GM23338 (cell line): ENCODE measurements at regions not wholly inside any gene's neighbourhood (a gene's known extent, or its start where the extent isn't known, plus 50 kb on each side); places are given as distances from the start of the nearest gene placed in this dataset.

Experiments used
- CREB1 ChIP-seq: fragments of 250-450 bp; sonication (Bioruptor Pico); IDR thresholded peaks from 2 replicates; pipeline ENCODE4 v1.5.0; 2020; ENCODE audit warnings: low read depth, mild to moderate bottlenecking, moderate library complexity
- STAT1 ChIP-seq: IDR thresholded peaks from one replicate; pipeline ENCODE4 v1.6.1; 2016; ENCODE audit warnings: antibody characterized with exemption; ENCODE audit not compliant: unreplicated experiment
- TF ChIP-seq, protein P1 (sequence below), 2 experiments: fragments of 200-600 bp in 1 of 2; sonication (generic) in 1 of 2; conservative IDR thresholded peaks; 2 replicates each; pipeline versions ENCODE4 v1.5.1 to v1.6.1; 2016 to 2017; ENCODE audit warnings: antibody characterized with exemption in 2 of 2, low read depth in 2 of 2, mild to moderate bottlenecking in 2 of 2, moderate library complexity in 1 of 2

GRCh38 chr7:10799475-10799874 is 174.2 kb upstream of the PHF14 start:
- TF ChIP-seq, protein P1, sequence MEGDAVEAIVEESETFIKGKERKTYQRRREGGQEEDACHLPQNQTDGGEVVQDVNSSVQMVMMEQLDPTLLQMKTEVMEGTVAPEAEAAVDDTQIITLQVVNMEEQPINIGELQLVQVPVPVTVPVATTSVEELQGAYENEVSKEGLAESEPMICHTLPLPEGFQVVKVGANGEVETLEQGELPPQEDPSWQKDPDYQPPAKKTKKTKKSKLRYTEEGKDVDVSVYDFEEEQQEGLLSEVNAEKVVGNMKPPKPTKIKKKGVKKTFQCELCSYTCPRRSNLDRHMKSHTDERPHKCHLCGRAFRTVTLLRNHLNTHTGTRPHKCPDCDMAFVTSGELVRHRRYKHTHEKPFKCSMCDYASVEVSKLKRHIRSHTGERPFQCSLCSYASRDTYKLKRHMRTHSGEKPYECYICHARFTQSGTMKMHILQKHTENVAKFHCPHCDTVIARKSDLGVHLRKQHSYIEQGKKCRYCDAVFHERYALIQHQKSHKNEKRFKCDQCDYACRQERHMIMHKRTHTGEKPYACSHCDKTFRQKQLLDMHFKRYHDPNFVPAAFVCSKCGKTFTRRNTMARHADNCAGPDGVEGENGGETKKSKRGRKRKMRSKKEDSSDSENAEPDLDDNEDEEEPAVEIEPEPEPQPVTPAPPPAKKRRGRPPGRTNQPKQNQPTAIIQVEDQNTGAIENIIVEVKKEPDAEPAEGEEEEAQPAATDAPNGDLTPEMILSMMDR (conservative IDR thresholded peaks at IDR 0.05; ENCODE audit: low read depth in 2 of 2): no peak
- TF ChIP-seq STAT1: no peak
- TF ChIP-seq CREB1 (CRISPR knock-in tag): no peak
